ENCODE measurements at regions not wholly inside any gene's neighbourhood (a gene's known extent, or its start where the extent isn't known, plus 50 kb on each side); places are given as distances from the start of the nearest gene placed in this dataset.
"Not testable (repeated sequence)": the region's sequence is repeated elsewhere in the genome, so short reads cannot be mapped to it uniquely, and the experiment has no call there.

GRCh38 chr6:19722999-19723398 is 114.2 kb upstream of the ID4 start:
- DNase-seq (ENCODE audit: low read depth, low spot score), result no peak

GRCh38 chr6:19723545-19723944 is 113.6 kb upstream of the ID4 start:
- DNase-seq (ENCODE audit: low read depth, low spot score), result peak; percentile 37

GRCh38 chr6:19725436-19725835 is 111.7 kb upstream of the ID4 start:
- not testable (repeated sequence) for DNase-seq (ENCODE audit: low read depth, low spot score)

- no peak for DNase-seq (ENCODE audit: low read depth, low spot score)
Measured at GRCh38 chr6:19731282-19731681, 105.9 kb upstream of the ID4 start.

- no peak for DNase-seq (ENCODE audit: low read depth, low spot score)
Measured at GRCh38 chr6:19734061-19734460, 103.1 kb upstream of the ID4 start.

GRCh38 chr6:19734519-19734918 is 102.7 kb upstream of the ID4 start:
- no peak for DNase-seq (ENCODE audit: low read depth, low spot score)

GRCh38 chr6:19736066-19736465 is 101.1 kb upstream of the ID4 start:
- no peak for DNase-seq (ENCODE audit: low read depth, low spot score)

GRCh38 chr6:19738010-19738409 is 99.2 kb upstream of the ID4 start:
- DNase-seq (ENCODE audit: low read depth, low spot score), result no peak

GRCh38 chr6:19749722-19750121 is 87.4 kb upstream of the ID4 start:
- DNase-seq (ENCODE audit: low read depth, low spot score), result no peak

- DNase-seq (ENCODE audit: low read depth, low spot score), result no peak
Measured at GRCh38 chr6:19752746-19753145, 84.4 kb upstream of the ID4 start.

- no peak for DNase-seq (ENCODE audit: low read depth, low spot score)
Measured at GRCh38 chr6:19753826-19754225, 83.3 kb upstream of the ID4 start.

GRCh38 chr6:19754686-19755085 is 82.5 kb upstream of the ID4 start:
- no peak for DNase-seq (ENCODE audit: low read depth, low spot score)

GRCh38 chr6:19755181-19755580 is 82.0 kb upstream of the ID4 start:
- DNase-seq (ENCODE audit: low read depth, low spot score), result no peak

GRCh38 chr6:19757036-19757435 is 80.1 kb upstream of the ID4 start:
- no peak for DNase-seq (ENCODE audit: low read depth, low spot score)

GRCh38 chr6:19759117-19759880 is 77.9 kb upstream of the ID4 start:
- DNase-seq (ENCODE audit: low read depth, low spot score), result no peak

- no peak for DNase-seq (ENCODE audit: low read depth, low spot score)
Measured at GRCh38 chr6:19761121-19761520, 76.0 kb upstream of the ID4 start.

GRCh38 chr6:19771753-19772336 is 65.3 kb upstream of the ID4 start:
- no peak for DNase-seq (ENCODE audit: low read depth, low spot score)

- DNase-seq (ENCODE audit: low read depth, low spot score), result no peak
Measured at GRCh38 chr6:19772891-19773290, 64.3 kb upstream of the ID4 start.

- DNase-seq (ENCODE audit: low read depth, low spot score), result no peak
Measured at GRCh38 chr6:19781269-19781668, 55.9 kb upstream of the ID4 start.

- no peak for DNase-seq (ENCODE audit: low read depth, low spot score)
Measured at GRCh38 chr6:19782588-19782987, 54.6 kb upstream of the ID4 start.
